IPS-20b (cell line): ENCODE measurements at regions not wholly inside any gene's neighbourhood (a gene's known extent, or its start where the extent isn't known, plus 50 kb on each side); places are given as distances from the start of the nearest gene placed in this dataset.
A peak's percentile ranks its signal among the peaks of the same experiment; 100 is the strongest.
"Not testable (repeated sequence)": the region's sequence is repeated elsewhere in the genome, so short reads cannot be mapped to it uniquely, and the experiment has no call there.

Experiments used
- H3K27ac ChIP-seq: one replicate; pipeline ENCODE4 v1.5.1; 2013; ENCODE audit warnings: low read length
- H3K27me3 ChIP-seq: 2 replicates; pipeline ENCODE4 v1.6.1; 2013; ENCODE audit warnings: mild to moderate bottlenecking, low read length, inconsistent platforms; ENCODE audit not compliant: insufficient read depth
- H3K36me3 ChIP-seq: 2 replicates; pipeline ENCODE4 v1.6.1; 2013; ENCODE audit warnings: low read depth, mild to moderate bottlenecking, inconsistent platforms, low read length, moderate library complexity; ENCODE audit not compliant: insufficient read depth
- H3K4me1 ChIP-seq: 2 replicates; pipeline ENCODE4 v1.6.1; 2013; ENCODE audit warnings: mild to moderate bottlenecking, control low read depth, inconsistent platforms, low read length, moderate library complexity; ENCODE audit not compliant: insufficient read depth
- H3K4me3 ChIP-seq: 2 replicates; pipeline ENCODE4 v1.5.1; 2013; ENCODE audit warnings: mild to moderate bottlenecking, low read length, inconsistent platforms
- H3K9ac ChIP-seq: 2 replicates; pipeline ENCODE4 v1.6.1; 2013; ENCODE audit warnings: low read depth, mild to moderate bottlenecking, inconsistent platforms, low read length, moderate library complexity
- H3K9me3 ChIP-seq: 2 replicates; pipeline ENCODE4 v1.6.1; 2013; ENCODE audit warnings: mild to moderate bottlenecking, low read depth, low read length, inconsistent platforms; ENCODE audit not compliant: insufficient read depth

GRCh38 chr1:90864681-90865080, 147.6 kb upstream of the BARHL2 start:
- no peak overlapping the region for H3K9ac ChIP-seq
- no peak overlapping the region for H3K4me3 ChIP-seq
- no peaks in the 10 kb centered on the region for H3K36me3 ChIP-seq
- H3K27ac ChIP-seq, result no peak overlapping the region
- H3K9me3 ChIP-seq, result no peaks in the 10 kb centered on the region
- no peaks in the 10 kb centered on the region for H3K4me1 ChIP-seq
- no peaks in the 10 kb centered on the region for H3K27me3 ChIP-seq

- H3K36me3 ChIP-seq, result no peaks in the 10 kb centered on the region
- H3K27me3 ChIP-seq, result no peaks in the 10 kb centered on the region
- no peak overlapping the region for H3K9ac ChIP-seq
- no peaks in the 10 kb centered on the region for H3K4me1 ChIP-seq
- no peaks in the 10 kb centered on the region for H3K9me3 ChIP-seq
- no peak overlapping the region for H3K27ac ChIP-seq
- H3K4me3 ChIP-seq, result no peak overlapping the region
Measured at GRCh38 chr1:90862782-90863181, 145.7 kb upstream of the BARHL2 start.

- H3K27me3 ChIP-seq, H3K4me1 ChIP-seq, H3K36me3 ChIP-seq, H3K4me3 ChIP-seq, H3K27ac ChIP-seq, H3K9me3 ChIP-seq, H3K9ac ChIP-seq: not testable (repeated sequence)
Measured at GRCh38 chr1:90861421-90861820, 144.3 kb upstream of the BARHL2 start.

- Histone ChIP-seq H3K36me3 (no peaks in the 10 kb centered on the region), H3K27ac (no peak overlapping the region), H3K9ac (no peak overlapping the region), H3K4me1 (no peaks in the 10 kb centered on the region; the same call in 1 of the 2 replicates), H3K27me3 (peaks cover 21% of the 10 kb centered on the region), H3K4me3 (no peak overlapping the region), H3K9me3 (no peaks in the 10 kb centered on the region)
Measured at GRCh38 chr1:90856463-90857007, 139.4 kb upstream of the BARHL2 start.

- Histone ChIP-seq H3K27ac (no peak overlapping the region), H3K4me1 (no peaks in the 10 kb centered on the region; the same call in 1 of the 2 replicates), H3K4me3 (no peak overlapping the region), H3K9ac (no peak overlapping the region), H3K36me3 (no peaks in the 10 kb centered on the region), H3K27me3 (peaks cover 40% of the 10 kb centered on the region), H3K9me3 (no peaks in the 10 kb centered on the region)
Measured at GRCh38 chr1:90854397-90854924, 137.4 kb upstream of the BARHL2 start.

GRCh38 chr1:90851711-90852050, 134.6 kb upstream of the BARHL2 start:
- Histone ChIP-seq H3K36me3 (no peaks in the 10 kb centered on the region), H3K4me3 (peak overlapping the region; percentile 75), H3K27ac (no peak overlapping the region), H3K4me1 (no peaks in the 10 kb centered on the region; the same call in 1 of the 2 replicates), H3K27me3 (peaks cover 59% of the 10 kb centered on the region), H3K9ac (no peak overlapping the region; the same call in 1 of the 2 replicates), H3K9me3 (no peaks in the 10 kb centered on the region)

GRCh38 chr1:90850898-90851710, 134.0 kb upstream of the BARHL2 start:
- Histone ChIP-seq H3K4me3 (peak overlapping the region; percentile 75), H3K27ac (no peak overlapping the region), H3K9ac (no peak overlapping the region), H3K9me3 (no peaks in the 10 kb centered on the region), H3K27me3 (peaks cover 63% of the 10 kb centered on the region), H3K36me3 (no peaks in the 10 kb centered on the region), H3K4me1 (no peaks in the 10 kb centered on the region; the same call in 1 of the 2 replicates)

GRCh38 chr1:90850181-90850897, 133.2 kb upstream of the BARHL2 start:
- Histone ChIP-seq H3K27ac (no peak overlapping the region), H3K9me3 (no peaks in the 10 kb centered on the region), H3K4me1 (no peaks in the 10 kb centered on the region; the same call in 1 of the 2 replicates), H3K27me3 (peaks cover 71% of the 10 kb centered on the region), H3K4me3 (peak overlapping the region; percentile 75), H3K9ac (no peak overlapping the region), H3K36me3 (no peaks in the 10 kb centered on the region)

GRCh38 chr1:90841473-90841872, 124.4 kb upstream of the BARHL2 start:
- no peak overlapping the region for H3K27ac ChIP-seq
- no peaks in the 10 kb centered on the region for H3K36me3 ChIP-seq
- H3K4me1 ChIP-seq, result peaks cover 26% of the 10 kb centered on the region
- no peaks in the 10 kb centered on the region for H3K9me3 ChIP-seq
- H3K9ac ChIP-seq, result peak overlapping the region; percentile 4; the same call in 1 of the 2 replicates
- peaks cover 91% of the 10 kb centered on the region; the same call in 1 of the 2 replicates for H3K27me3 ChIP-seq
- H3K4me3 ChIP-seq, result peak overlapping the region; percentile 55; the same call in 1 of the 2 replicates

GRCh38 chr1:90840352-90840751, 123.2 kb upstream of the BARHL2 start:
- Histone ChIP-seq H3K4me1 (peaks cover 27% of the 10 kb centered on the region), H3K27me3 (peaks cover 91% of the 10 kb centered on the region; the same call in 1 of the 2 replicates), H3K36me3 (no peaks in the 10 kb centered on the region), H3K4me3 (no peak overlapping the region), H3K27ac (no peak overlapping the region), H3K9me3 (no peaks in the 10 kb centered on the region), H3K9ac (no peak overlapping the region)

GRCh38 chr1:90839323-90839722, 122.2 kb upstream of the BARHL2 start:
- H3K4me3 ChIP-seq, result no peak overlapping the region
- H3K4me1 ChIP-seq, result peaks cover 34% of the 10 kb centered on the region
- H3K36me3 ChIP-seq, result no peaks in the 10 kb centered on the region
- no peaks in the 10 kb centered on the region for H3K9me3 ChIP-seq
- no peak overlapping the region for H3K9ac ChIP-seq
- H3K27ac ChIP-seq, result no peak overlapping the region
- H3K27me3 ChIP-seq, result peaks cover 92% of the 10 kb centered on the region
